Stimulated activated CD4-positive, alpha-beta T cell treated with anti-CD3 and anti-CD28 coated beads, Interleukin-12 subunit alpha, Interleukin-12 subunit beta, amount 100 ng/mL, for 4 hours (primary cell): ENCODE measurements at regions not wholly inside any gene's neighbourhood (a gene's known extent, or its start where the extent isn't known, plus 50 kb on each side); places are given as distances from the start of the nearest gene placed in this dataset.
"Not testable (repeated sequence)": the region's sequence is repeated elsewhere in the genome, so short reads cannot be mapped to it uniquely, and the experiment has no call there.

Source experiments
- DNase-seq: peaks from one replicate; pipeline ENCODE4 v3.0.0-alpha.2; 2020

GRCh38 chr5:174567506-174568141, 156.8 kb upstream of the MSX2 start:
- DNase-seq, result no peak

DNA sequence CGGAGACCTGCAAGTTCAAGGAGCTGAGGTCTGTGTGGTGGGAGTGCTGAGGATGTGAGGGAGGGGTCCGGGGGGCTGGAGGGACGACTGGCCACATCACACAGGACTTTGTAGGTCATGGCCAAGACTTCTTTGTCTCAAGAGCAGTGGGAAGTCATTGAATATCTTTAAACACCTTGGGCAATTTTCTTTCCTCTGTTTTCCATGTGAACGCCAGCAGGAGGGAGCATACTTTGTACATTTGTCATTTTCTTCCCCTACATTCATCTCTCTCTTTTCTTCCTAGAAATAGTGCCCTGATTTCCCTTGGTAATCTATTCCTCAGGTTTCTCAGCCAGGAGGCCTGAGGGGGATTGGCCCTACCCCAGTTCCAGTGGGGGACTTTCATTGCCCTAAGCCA, 153.7 kb upstream of the MSX2 start:
- DNase-seq, result no peak

- no peak for DNase-seq
Measured at GRCh38 chr5:174571662-174572397, 152.6 kb upstream of the MSX2 start.

GRCh38 chr5:174572591-174572990, 151.8 kb upstream of the MSX2 start:
- no peak for DNase-seq

GRCh38 chr5:174573221-174573994, 151.0 kb upstream of the MSX2 start:
- no peak for DNase-seq

DNA sequence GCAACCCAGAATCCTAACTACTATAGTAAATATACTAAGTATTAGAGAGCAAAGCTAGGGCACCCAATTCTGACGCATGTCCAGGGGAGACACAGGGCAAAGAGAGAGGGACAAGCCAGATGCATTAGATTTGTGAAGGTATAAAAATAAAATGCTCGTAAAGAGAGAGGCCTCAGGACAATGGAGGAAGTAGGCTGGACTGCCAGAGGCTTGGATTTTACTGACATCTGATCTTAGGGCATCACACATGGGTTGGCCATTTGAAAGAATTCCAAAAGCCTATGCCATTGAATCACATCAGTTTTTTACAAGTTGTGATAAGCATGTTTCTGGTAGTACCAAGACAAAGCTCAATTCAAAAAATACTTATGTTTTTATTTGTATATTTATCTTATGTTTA, 149.3 kb upstream of the MSX2 start:
- no peak for DNase-seq

DNA sequence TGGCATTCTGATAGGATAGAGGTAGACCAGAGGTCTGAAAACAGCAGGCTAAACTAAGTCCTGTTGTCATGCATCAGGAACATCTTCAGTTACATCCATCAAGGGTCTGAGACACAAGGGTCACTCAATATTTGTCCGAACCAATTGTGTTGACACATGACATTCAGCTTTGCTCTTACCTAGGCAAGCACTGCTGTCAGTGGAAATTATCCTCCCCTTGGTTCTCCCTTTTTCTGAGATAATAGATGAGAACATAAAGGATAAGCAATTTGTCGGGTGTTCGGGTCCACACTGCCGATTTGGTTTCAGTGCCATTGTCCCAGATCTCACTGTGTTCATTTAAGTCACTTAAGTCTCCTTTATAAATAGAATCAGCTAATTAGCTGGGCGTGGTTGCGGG, 148.3 kb upstream of the MSX2 start:
- DNase-seq, result no peak

- DNase-seq, result no peak
Measured at GRCh38 chr5:174581479-174581878, 142.9 kb upstream of the MSX2 start.

DNA sequence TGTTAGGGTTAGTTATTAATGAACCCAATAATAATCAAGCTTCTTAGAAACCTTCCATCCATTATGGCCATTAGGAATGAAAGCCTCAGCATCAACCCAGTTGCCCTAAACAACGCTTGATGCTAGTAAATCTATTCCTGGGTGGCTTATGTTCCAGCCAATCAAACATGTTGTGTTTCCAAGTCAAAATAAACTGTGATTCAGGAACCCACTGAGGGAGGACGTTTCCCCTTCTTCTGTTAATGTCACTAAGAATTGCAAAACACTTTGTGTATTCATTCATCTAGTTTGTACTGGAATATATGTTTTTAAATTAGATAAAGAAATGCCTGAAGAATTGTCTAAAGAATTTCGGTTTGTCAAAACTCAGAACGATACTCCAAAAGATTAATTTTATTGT, 142.5 kb upstream of the MSX2 start:
- no peak for DNase-seq

GRCh38 chr5:174583071-174583470, 141.3 kb upstream of the MSX2 start:
- DNase-seq, result no peak

DNA sequence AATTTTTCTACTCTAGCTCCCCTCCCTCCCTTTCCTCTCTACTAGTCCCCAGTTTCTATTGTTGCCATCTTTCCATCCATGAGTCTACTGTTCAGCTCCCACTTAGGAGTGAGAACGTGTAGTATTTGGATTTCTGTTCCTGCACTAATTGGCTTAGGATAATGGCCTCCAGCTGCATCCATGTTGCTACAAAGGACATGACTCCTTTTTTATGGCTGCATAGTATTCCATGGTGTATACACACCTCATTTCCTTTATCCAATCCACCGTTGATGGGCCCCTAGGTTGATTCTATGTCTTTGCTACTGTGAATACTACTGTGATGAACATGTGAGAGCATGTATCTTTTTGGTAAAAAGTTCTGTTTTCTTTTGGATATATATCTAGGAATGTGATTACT, 138.9 kb upstream of the MSX2 start:
- no peak for DNase-seq

DNA sequence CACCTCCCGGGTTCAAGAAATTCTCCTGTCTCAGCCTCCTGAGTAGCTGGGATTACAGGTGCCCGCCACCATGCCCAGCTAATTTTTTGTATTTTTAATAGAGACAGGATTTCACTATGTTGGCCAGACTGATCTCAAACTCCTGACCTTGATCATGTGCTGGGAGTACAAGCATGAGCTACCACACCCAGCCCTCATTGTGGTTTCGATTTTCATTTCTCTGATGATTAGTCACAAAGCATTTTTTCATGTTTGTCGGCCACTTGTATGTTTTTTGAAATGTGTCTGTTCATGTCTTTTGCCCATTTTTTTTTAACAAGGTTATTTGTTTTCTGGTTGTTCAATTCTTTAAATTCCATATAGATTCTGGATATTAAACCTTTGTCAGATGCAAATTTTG, 138.2 kb upstream of the MSX2 start:
- not testable (repeated sequence) for DNase-seq

GRCh38 chr5:174589011-174589410, 135.4 kb upstream of the MSX2 start:
- DNase-seq, result no peak

- DNase-seq, result no peak
Measured at GRCh38 chr5:174589599-174589998, 134.8 kb upstream of the MSX2 start.

DNA sequence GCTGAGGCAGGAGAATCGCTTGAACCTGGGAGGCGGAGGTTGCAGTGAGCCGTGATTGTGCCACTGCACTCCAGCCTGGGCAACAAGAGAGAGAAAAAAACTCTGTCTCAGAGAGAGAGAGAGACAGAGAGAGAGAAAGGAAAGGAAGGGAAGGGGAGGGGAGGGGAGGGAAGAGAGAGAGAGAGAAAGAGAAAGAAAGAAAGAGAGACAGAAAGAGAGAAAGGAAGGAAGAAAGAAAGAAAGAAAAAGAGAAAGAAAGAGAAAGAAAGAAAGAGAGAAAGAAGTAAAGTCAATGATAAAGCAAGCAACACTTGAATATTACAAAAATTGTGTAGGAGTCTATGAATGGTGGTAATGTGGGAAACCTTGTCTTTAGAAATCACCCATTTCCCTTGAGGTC, 133.6 kb upstream of the MSX2 start:
- no peak for DNase-seq

GRCh38 chr5:174596429-174596828, 128.0 kb upstream of the MSX2 start:
- no peak for DNase-seq

GRCh38 chr5:174599992-174600391, 124.4 kb upstream of the MSX2 start:
- no peak for DNase-seq

- DNase-seq, result no peak
Measured at GRCh38 chr5:174601946-174602345, 122.4 kb upstream of the MSX2 start.

- DNase-seq, result no peak
Measured at GRCh38 chr5:174606153-174606552, 118.2 kb upstream of the MSX2 start.

DNA sequence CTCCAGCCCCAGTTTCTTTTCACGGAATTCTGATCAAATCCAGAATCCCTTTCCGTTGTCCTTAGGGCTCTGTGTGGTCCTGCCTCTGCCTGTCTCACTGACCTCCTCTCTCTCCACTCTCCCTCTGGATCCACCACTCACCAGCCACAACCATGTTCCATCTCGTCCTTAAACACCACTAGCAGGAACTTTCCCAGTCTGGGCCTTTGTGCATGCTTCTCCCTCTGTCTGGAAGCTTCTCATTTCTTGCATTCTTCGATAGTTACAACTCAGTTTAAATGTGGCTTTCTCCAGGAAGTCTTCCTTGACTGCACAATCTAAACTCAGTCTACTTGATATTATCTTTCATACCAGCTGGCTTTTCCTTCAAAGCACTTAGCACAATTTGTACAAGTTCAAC, 117.7 kb upstream of the MSX2 start:
- DNase-seq, result no peak

DNA sequence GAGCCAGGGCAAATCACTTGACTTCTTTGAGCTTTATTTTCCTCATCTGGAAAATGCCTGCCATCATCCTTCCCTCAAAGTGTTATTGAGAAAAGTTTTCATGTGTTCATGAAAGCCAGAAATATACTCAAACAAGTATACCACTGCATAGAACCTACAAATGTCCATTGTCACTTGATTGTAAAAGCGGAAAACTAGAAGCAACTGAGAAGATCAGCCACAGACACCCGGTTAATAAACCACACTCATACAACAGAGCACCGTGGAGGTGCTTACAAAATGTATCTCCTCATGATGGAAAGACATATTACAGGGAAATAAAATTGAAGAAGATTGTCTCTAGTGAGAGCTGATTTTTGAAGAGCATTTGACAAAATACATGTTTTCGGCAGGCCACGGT, 117.2 kb upstream of the MSX2 start:
- no peak for DNase-seq

DNA sequence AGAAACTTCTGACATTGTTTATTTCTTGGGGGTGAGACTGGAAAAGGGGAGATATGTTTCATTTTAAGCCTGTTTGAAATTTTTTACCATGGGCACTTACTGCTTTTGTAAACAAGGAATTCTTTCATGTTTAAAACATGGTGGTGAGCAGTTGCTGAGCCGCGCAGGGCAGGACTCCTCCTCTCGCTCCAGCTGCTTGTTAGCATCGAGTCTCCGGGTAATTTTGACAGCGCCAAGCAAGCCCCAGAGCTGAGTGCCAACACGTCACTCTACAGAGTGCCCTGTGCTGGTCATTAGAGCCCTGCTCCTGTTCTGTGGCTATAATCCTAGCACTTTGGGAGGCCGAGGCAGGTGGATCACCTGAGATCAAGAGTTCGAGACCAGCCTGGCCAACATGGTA, 116.5 kb upstream of the MSX2 start:
- no peak for DNase-seq

DNA sequence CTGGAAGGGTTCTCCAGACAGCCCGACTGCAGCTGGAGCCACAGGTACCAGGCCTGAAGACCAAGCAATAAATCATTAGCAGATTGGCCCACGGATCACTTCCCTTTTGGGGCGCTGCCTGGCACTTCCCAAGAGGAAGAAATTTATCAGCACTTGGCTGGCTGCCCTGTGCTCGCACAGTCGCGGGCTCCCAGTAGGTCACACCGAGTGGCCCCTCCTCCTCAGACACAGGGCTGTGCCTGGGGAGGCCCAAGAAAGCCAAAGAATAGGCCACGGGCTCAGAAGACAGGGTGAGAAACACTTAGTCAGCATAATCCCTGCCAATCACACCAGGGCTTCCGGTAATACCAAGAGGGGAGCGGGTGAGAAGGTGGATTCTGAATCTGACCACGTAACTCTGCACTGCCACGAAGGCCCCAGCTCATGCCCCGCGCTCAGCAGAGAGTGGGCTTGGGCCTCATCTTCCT, 115.7 kb upstream of the MSX2 start:
- no peak for DNase-seq

DNA sequence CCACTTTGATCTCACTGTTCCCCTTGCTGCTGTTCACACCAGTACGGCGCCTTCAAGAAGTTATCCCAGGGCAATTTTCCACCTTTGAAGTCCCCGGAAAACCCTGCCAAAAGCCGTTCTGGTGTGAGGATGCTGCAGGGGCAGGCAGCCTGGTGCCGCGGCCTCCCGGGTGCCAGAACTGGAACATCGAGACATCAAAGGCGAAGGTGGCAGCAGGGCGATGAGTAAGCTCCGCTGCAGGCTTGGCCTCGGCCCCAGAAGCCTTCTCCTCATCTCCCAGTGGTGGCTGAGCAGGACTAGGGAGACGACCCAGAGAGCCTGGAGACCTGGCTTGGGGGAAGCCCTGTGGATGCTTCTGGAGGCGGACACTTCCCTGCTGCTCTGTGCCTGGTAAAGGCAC, 115.3 kb upstream of the MSX2 start:
- DNase-seq, result no peak
